ENCODE measurements at regions not wholly inside any gene's neighbourhood (a gene's known extent, or its start where the extent isn't known, plus 50 kb on each side); places are given as distances from the start of the nearest gene placed in this dataset.

DNA sequence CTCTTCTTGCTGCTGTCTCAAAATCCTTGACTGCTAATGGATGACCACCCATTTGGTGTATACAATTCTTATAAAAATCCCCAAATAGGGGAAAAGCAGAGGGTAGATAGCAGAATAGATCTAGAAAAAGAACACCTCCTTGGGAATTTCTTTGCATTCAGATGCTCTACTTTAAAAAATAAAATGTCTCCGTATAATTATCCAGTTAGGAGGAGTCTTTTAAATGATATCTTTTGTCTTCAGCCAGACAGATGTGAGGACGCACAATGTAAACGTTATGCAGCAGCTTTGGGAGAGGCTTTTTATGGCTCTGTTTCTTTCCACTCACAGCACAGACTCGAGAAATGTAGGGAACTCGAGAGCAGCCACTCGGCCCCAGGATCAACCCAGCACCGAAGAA lies 300.2 kb downstream of the IRF8 start:
- no peak for DNase-seq (ENCODE audit: extremely low spot score)
- TF ChIP-seq, protein P1, sequence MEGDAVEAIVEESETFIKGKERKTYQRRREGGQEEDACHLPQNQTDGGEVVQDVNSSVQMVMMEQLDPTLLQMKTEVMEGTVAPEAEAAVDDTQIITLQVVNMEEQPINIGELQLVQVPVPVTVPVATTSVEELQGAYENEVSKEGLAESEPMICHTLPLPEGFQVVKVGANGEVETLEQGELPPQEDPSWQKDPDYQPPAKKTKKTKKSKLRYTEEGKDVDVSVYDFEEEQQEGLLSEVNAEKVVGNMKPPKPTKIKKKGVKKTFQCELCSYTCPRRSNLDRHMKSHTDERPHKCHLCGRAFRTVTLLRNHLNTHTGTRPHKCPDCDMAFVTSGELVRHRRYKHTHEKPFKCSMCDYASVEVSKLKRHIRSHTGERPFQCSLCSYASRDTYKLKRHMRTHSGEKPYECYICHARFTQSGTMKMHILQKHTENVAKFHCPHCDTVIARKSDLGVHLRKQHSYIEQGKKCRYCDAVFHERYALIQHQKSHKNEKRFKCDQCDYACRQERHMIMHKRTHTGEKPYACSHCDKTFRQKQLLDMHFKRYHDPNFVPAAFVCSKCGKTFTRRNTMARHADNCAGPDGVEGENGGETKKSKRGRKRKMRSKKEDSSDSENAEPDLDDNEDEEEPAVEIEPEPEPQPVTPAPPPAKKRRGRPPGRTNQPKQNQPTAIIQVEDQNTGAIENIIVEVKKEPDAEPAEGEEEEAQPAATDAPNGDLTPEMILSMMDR (IDR thresholded peaks at IDR 0.05; ENCODE audit: control extremely low read depth, extremely low read depth, low read depth, missing control alignments): no peak
- ChIA-PET POLR2A (no interaction called here), CTCF (no interaction called here)

DNA sequence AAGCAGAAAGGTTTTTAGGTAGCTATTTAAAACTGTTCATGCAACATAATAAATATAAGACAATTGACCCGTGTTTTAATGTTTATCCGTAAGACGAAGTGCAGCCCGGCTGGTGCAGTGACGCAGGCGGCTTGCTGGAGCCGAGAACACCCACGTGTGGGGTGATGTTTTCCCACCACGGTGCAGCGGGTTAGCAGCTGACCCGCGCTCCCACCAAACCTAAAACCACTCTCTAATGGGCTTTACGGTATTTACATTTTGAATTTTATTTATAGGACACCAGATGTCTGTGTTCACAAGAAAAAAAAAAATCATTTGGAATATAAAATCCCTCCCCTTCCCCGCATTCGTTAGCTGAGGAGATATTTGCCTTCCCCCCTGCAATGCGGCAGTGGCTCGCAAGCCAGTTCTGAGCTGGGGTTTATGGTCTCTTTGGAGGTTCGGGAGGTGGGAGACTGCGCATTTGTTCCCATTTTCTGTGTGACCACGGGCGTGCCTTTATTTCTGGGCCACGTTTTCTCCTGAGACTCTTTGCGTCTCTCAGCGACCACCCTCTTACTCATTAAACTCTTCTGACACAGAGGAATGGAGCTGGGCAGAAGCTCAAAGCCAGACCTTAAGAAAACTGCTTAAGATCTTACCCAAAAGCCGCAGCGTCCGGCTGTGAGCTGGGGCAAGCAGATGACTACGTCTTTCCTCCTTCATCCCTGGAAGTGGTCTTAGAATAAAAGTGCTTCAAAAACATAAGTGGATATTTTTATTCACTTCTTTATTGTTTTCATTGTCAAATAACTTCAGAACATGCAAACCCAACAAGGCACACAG lies 301.1 kb downstream of the IRF8 start:
- DNase-seq (ENCODE audit: extremely low spot score): no peak
- TF ChIP-seq, protein P1 (IDR thresholded peaks at IDR 0.05; ENCODE audit: control extremely low read depth, extremely low read depth, low read depth, missing control alignments): no peak
- CTCF ChIA-PET: interaction anchor here (0.6 to 1.0 kb wide), 3 partner anchors 9 to 245 kb away, joined by 3 read pairs; no protein-coding TSS in a partner anchor
- POLR2A ChIA-PET: no interaction called here

DNA sequence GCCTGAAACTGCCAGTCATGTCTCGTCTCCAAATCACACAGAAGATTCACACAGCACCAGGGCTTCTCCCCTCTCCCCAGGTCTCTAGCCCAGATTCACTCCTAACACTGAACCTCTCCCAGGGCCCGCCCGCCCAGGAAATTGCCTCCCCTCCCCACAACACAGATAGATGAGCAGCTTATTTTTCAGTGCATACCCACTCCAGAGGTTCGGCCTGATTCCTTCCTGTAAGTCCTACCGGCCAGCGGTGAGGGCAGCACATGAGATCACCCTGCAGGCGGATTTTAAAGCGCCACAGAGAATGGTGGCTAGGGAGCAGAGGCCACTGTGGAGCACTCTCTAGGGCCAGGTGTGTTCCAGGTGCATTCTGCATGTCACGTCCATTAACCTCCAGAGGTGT lies 301.8 kb downstream of the IRF8 start:
- CTCF ChIA-PET: interaction anchor here (0.6 to 1.0 kb wide), 3 partner anchors 9 to 245 kb away, joined by 3 read pairs; no protein-coding TSS in a partner anchor
- POLR2A ChIA-PET: no interaction called here
- TF ChIP-seq, protein P1 (IDR thresholded peaks at IDR 0.05; ENCODE audit: control extremely low read depth, extremely low read depth, low read depth, missing control alignments): no peak
- no peak for DNase-seq (ENCODE audit: extremely low spot score)

DNA sequence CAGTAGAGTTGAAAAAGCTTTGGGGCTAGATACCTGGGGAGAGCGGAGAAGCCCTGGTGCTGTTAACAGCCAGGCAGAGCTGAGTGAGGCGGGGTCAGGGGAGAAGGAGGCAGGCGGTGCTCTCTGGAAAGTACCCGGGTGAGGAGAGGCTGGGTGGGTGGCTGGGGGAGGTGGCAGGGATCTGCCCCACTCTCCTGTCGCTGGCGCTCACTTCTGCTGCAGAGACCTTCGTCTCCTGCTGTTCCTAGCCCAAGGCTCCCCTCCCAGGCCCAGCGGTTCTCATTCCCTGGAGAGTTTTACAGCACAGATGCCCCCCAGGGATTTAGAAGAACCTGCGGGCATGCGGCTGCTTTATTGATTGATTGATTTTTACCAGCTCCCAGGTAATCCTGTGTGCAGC lies 302.8 kb downstream of the IRF8 start:
- ChIA-PET CTCF (no interaction called here), POLR2A (no interaction called here)
- no peak for DNase-seq (ENCODE audit: extremely low spot score)
- TF ChIP-seq, protein P1 (IDR thresholded peaks at IDR 0.05; ENCODE audit: control extremely low read depth, extremely low read depth, low read depth, missing control alignments): no peak

DNA sequence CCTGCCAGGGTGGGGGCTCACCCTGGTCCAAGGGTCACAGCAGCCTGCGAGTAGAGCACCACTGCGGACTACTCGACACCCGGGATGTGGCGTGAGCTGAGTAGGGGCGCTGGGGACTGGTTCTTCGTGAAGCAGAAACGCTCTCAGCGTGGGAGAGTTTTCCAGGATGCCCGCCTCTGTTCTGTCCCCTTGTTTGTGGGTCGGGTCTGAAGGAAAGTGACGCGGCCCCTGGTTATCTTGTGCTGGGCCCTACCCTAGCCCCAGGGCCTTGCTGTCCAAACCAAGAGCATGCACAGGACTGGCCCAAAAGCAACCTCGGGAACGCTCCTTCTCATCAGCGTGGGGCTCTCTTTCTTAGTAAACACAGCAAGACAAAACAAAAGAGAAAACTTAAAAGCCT lies 303.3 kb downstream of the IRF8 start:
- TF ChIP-seq, protein P1 (IDR thresholded peaks at IDR 0.05; ENCODE audit: control extremely low read depth, extremely low read depth, low read depth, missing control alignments): no peak
- no peak for DNase-seq (ENCODE audit: extremely low spot score)
- ChIA-PET POLR2A (no interaction called here), CTCF (interaction anchor here (0.6 kb wide), 1 partner anchor 74 kb away, joined by 4 read pairs; no protein-coding TSS in a partner anchor)

DNA sequence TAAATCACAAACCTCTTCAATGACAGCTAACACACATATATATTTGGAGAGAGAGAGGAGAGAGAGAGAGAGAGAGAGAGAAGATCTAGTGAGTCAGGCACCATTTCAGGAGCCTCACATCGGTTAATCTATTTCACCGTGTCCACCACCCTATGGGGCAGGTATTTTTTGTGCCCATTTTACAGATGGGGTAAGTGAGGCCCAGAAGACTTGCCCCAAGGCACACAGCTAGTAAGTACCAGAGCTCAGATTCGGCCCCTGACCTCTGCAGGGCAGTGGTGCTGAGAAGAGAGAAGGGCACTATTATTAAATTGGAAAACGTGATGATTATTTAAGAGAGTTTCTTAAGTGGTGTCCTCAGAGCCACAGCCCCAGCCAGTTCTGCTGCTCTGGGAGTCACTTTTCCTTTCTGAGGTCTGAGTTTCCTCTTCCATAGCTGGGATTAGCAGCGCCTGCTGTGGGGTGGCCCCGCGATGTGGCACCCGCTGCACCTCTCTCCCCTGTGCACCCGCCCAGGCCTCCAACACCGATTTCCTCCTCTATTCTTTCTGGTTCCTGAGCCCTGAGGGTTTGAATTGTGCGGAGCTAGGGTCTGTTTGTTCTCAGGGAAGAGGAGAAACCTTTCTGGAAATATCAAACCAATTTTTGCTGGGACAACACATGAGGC lies 303.9 kb downstream of the IRF8 start:
- ChIA-PET CTCF (interaction anchor here (0.6 kb wide), 1 partner anchor 73 kb away, joined by 4 read pairs; no protein-coding TSS in a partner anchor), POLR2A (no interaction called here)
- DNase-seq (ENCODE audit: extremely low spot score): no peak
- TF ChIP-seq, protein P1 (IDR thresholded peaks at IDR 0.05; ENCODE audit: control extremely low read depth, extremely low read depth, low read depth, missing control alignments): no peak
